Activated CD4-positive, alpha-beta T cell treated with anti-CD3 and anti-CD28 coated beads, Interleukin-2, amount 10 ng/mL, durations not matched to agents 7 days and 5 days (primary cell): ENCODE measurements at regions not wholly inside any gene's neighbourhood (a gene's known extent, or its start where the extent isn't known, plus 50 kb on each side); places are given as distances from the start of the nearest gene placed in this dataset.

Source experiments
- CTCF ChIA-PET: fragments of 350-600 bp; sonication (Branson Sonifier 250); formaldehyde crosslinking; loops from one replicate; lab custom pipeline; 2021; ENCODE audit warnings: antibody characterized with exemption; lab: Charles Lee
- POLR2A ChIA-PET: fragments of 350-600 bp; sonication (Branson Sonifier 250); formaldehyde crosslinking; loops from one replicate; lab custom pipeline; 2021; ENCODE audit warnings: antibody characterized with exemption; lab: Charles Lee
- DNase-seq: peaks from one replicate; pipeline ENCODE4 v3.0.0-alpha.2; 2020
- H3K27ac Mint-ChIP-seq: one replicate; pipeline ENCODE4 v1.8.0; 2021; ENCODE audit warnings: mild to moderate bottlenecking, moderate library complexity, mixed read lengths
- H3K27me3 Mint-ChIP-seq: one replicate; pipeline ENCODE4 v1.8.0; 2021; ENCODE audit warnings: mixed read lengths
- H3K36me3 Mint-ChIP-seq: one replicate; pipeline ENCODE4 v1.8.0; 2021; ENCODE audit warnings: low read depth, mixed read lengths
- H3K4me1 Mint-ChIP-seq: one replicate; pipeline ENCODE4 v1.8.0; 2021; ENCODE audit warnings: mixed read lengths
- H3K4me3 Mint-ChIP-seq: one replicate; pipeline ENCODE4 v1.8.0; 2021; ENCODE audit warnings: mild to moderate bottlenecking, moderate library complexity, mixed read lengths
- H3K9me3 Mint-ChIP-seq: one replicate; pipeline ENCODE4 v1.8.0; 2021; ENCODE audit warnings: mixed read lengths

GRCh38 chr15:37810381-37810780 lies 124.1 kb upstream of the TMCO5A start:
- DNase-seq, result no peak
- no peaks in the 10 kb centered on the region for H3K4me1 Mint-ChIP-seq
- ChIA-PET CTCF (no interaction called here), POLR2A (no interaction called here)
- H3K27me3 Mint-ChIP-seq, result no peaks in the 10 kb centered on the region
- no peak overlapping the region for H3K4me3 Mint-ChIP-seq
- no peaks in the 10 kb centered on the region for H3K36me3 Mint-ChIP-seq
- H3K27ac Mint-ChIP-seq, result no peak overlapping the region
- H3K9me3 Mint-ChIP-seq, result no peaks in the 10 kb centered on the region

- Mint-ChIP-seq H3K27me3 (no peaks in the 10 kb centered on the region), H3K4me1 (no peaks in the 10 kb centered on the region), H3K9me3 (no peaks in the 10 kb centered on the region), H3K4me3 (no peak overlapping the region), H3K27ac (no peak overlapping the region), H3K36me3 (no peaks in the 10 kb centered on the region)
- ChIA-PET POLR2A (no interaction called here), CTCF (no interaction called here)
- no peak for DNase-seq
Observed at GRCh38 chr15:37813306-37813705, 121.1 kb upstream of the TMCO5A start.

GRCh38 chr15:37814847-37815515 lies 119.5 kb upstream of the TMCO5A start:
- POLR2A ChIA-PET, result no interaction called here
- Mint-ChIP-seq H3K4me1 (no peaks in the 10 kb centered on the region), H3K27ac (no peak overlapping the region), H3K27me3 (no peaks in the 10 kb centered on the region), H3K9me3 (no peaks in the 10 kb centered on the region), H3K4me3 (no peak overlapping the region), H3K36me3 (no peaks in the 10 kb centered on the region)
- DNase-seq, result no peak
- CTCF ChIA-PET, result no interaction called here

GRCh38 chr15:37818152-37818677 lies 116.2 kb upstream of the TMCO5A start:
- ChIA-PET POLR2A (no interaction called here), CTCF (interaction anchor here (1.4 kb wide), 1 partner anchor 9 kb away, joined by 4 read pairs; no protein-coding TSS in a partner anchor)
- H3K9me3 Mint-ChIP-seq, result no peaks in the 10 kb centered on the region
- H3K27ac Mint-ChIP-seq, result no peak overlapping the region
- no peak for DNase-seq
- no peaks in the 10 kb centered on the region for H3K36me3 Mint-ChIP-seq
- no peaks in the 10 kb centered on the region for H3K4me1 Mint-ChIP-seq
- H3K4me3 Mint-ChIP-seq, result no peak overlapping the region
- no peaks in the 10 kb centered on the region for H3K27me3 Mint-ChIP-seq

- H3K4me3 Mint-ChIP-seq, result no peak overlapping the region
- no peaks in the 10 kb centered on the region for H3K36me3 Mint-ChIP-seq
- no peaks in the 10 kb centered on the region for H3K9me3 Mint-ChIP-seq
- no peak overlapping the region for H3K27ac Mint-ChIP-seq
- no peaks in the 10 kb centered on the region for H3K27me3 Mint-ChIP-seq
- H3K4me1 Mint-ChIP-seq, result no peaks in the 10 kb centered on the region
- DNase-seq, result no peak
- CTCF ChIA-PET, result interaction anchor here (1.4 kb wide), 1 partner anchor 8 kb away, joined by 4 read pairs; no protein-coding TSS in a partner anchor
- POLR2A ChIA-PET, result no interaction called here
Observed at GRCh38 chr15:37819191-37819590, 115.2 kb upstream of the TMCO5A start.

GRCh38 chr15:37820380-37821128 lies 113.9 kb upstream of the TMCO5A start:
- Mint-ChIP-seq H3K27me3 (no peaks in the 10 kb centered on the region), H3K9me3 (no peaks in the 10 kb centered on the region), H3K4me1 (no peaks in the 10 kb centered on the region), H3K36me3 (no peaks in the 10 kb centered on the region), H3K4me3 (no peak overlapping the region), H3K27ac (no peak overlapping the region)
- POLR2A ChIA-PET, result no interaction called here
- DNase-seq, result no peak
- CTCF ChIA-PET, result no interaction called here

- ChIA-PET CTCF (no interaction called here), POLR2A (no interaction called here)
- no peak for DNase-seq
- no peak overlapping the region for H3K4me3 Mint-ChIP-seq
- H3K36me3 Mint-ChIP-seq, result no peaks in the 10 kb centered on the region
- H3K4me1 Mint-ChIP-seq, result no peaks in the 10 kb centered on the region
- H3K9me3 Mint-ChIP-seq, result no peaks in the 10 kb centered on the region
- no peak overlapping the region for H3K27ac Mint-ChIP-seq
- H3K27me3 Mint-ChIP-seq, result no peaks in the 10 kb centered on the region
Observed at GRCh38 chr15:37823601-37824275, 110.7 kb upstream of the TMCO5A start.

GRCh38 chr15:37824717-37825382 lies 109.6 kb upstream of the TMCO5A start:
- Mint-ChIP-seq H3K27me3 (no peaks in the 10 kb centered on the region), H3K36me3 (no peaks in the 10 kb centered on the region), H3K4me1 (no peaks in the 10 kb centered on the region), H3K4me3 (no peak overlapping the region), H3K9me3 (no peaks in the 10 kb centered on the region), H3K27ac (no peak overlapping the region)
- DNase-seq, result no peak
- CTCF ChIA-PET, result no interaction called here
- POLR2A ChIA-PET, result no interaction called here

GRCh38 chr15:37837276-37837675 lies 97.2 kb upstream of the TMCO5A start:
- ChIA-PET POLR2A (no interaction called here), CTCF (no interaction called here)
- no peaks in the 10 kb centered on the region for H3K4me1 Mint-ChIP-seq
- H3K27me3 Mint-ChIP-seq, result no peaks in the 10 kb centered on the region
- peaks cover 5% of the 10 kb centered on the region for H3K9me3 Mint-ChIP-seq
- DNase-seq, result no peak
- H3K36me3 Mint-ChIP-seq, result no peaks in the 10 kb centered on the region
- no peak overlapping the region for H3K27ac Mint-ChIP-seq
- H3K4me3 Mint-ChIP-seq, result no peak overlapping the region

GRCh38 chr15:37847776-37848175 lies 86.7 kb upstream of the TMCO5A start:
- no peak overlapping the region for H3K4me3 Mint-ChIP-seq
- H3K4me1 Mint-ChIP-seq, result no peaks in the 10 kb centered on the region
- H3K36me3 Mint-ChIP-seq, result no peaks in the 10 kb centered on the region
- no peaks in the 10 kb centered on the region for H3K9me3 Mint-ChIP-seq
- ChIA-PET POLR2A (no interaction called here), CTCF (no interaction called here)
- no peaks in the 10 kb centered on the region for H3K27me3 Mint-ChIP-seq
- no peak overlapping the region for H3K27ac Mint-ChIP-seq
- DNase-seq, result no peak

GRCh38 chr15:37856109-37856508 lies 78.3 kb upstream of the TMCO5A start:
- ChIA-PET CTCF (no interaction called here), POLR2A (no interaction called here)
- H3K36me3 Mint-ChIP-seq, result no peaks in the 10 kb centered on the region
- no peaks in the 10 kb centered on the region for H3K9me3 Mint-ChIP-seq
- peaks cover 2% of the 10 kb centered on the region for H3K27me3 Mint-ChIP-seq
- H3K4me3 Mint-ChIP-seq, result no peak overlapping the region
- no peak overlapping the region for H3K27ac Mint-ChIP-seq
- H3K4me1 Mint-ChIP-seq, result no peaks in the 10 kb centered on the region
- no peak for DNase-seq

GRCh38 chr15:37860896-37861295 lies 73.5 kb upstream of the TMCO5A start:
- ChIA-PET CTCF (interaction anchor here (0.5 kb wide), 1 partner anchor 221 kb away, joined by 3 read pairs; no protein-coding TSS in a partner anchor), POLR2A (no interaction called here)
- Mint-ChIP-seq H3K9me3 (no peaks in the 10 kb centered on the region), H3K4me3 (no peak overlapping the region), H3K27me3 (peaks cover 2% of the 10 kb centered on the region), H3K36me3 (no peaks in the 10 kb centered on the region), H3K27ac (no peak overlapping the region), H3K4me1 (no peaks in the 10 kb centered on the region)
- DNase-seq, result no peak

- Mint-ChIP-seq H3K27me3 (peaks cover 2% of the 10 kb centered on the region), H3K4me1 (no peaks in the 10 kb centered on the region), H3K4me3 (no peak overlapping the region), H3K36me3 (no peaks in the 10 kb centered on the region), H3K27ac (no peak overlapping the region), H3K9me3 (no peaks in the 10 kb centered on the region)
- ChIA-PET POLR2A (no interaction called here), CTCF (no interaction called here)
- DNase-seq, result no peak
Observed at GRCh38 chr15:37865687-37866086, 68.8 kb upstream of the TMCO5A start.
